SK-N-SH (cell line): ENCODE measurements at regions not wholly inside any gene's neighbourhood (a gene's known extent, or its start where the extent isn't known, plus 50 kb on each side); places are given as distances from the start of the nearest gene placed in this dataset.
"Not testable (repeated sequence)": the region's sequence is repeated elsewhere in the genome, so short reads cannot be mapped to it uniquely, and the experiment has no call there.

Experiments
- CTCF ChIA-PET: fragments of 300-600, 350-600 bp; formaldehyde crosslinking; extraction: SDS; loops from one replicate; lab custom pipeline; 2021; lab: Yijun Ruan, JAX
- POLR2A ChIA-PET: fragments of 350-600 bp; sonication (Branson Sonifier 250); formaldehyde crosslinking; extraction: SDS; loops from one replicate; lab custom pipeline; 2020; ENCODE audit warnings: antibody characterized with exemption, inconsistent platforms; lab: Yijun Ruan, JAX
- DNase-seq: peaks from one replicate; pipeline ENCODE4 v3.0.0; 2012
- H2AFZ ChIP-seq: fragments of 200-600 bp; sonication (generic); 2 replicates; pipeline ENCODE4 v1.8.1; 2016; ENCODE audit warnings: antibody characterized with exemption, mild to moderate bottlenecking, low read depth
- H3F3A ChIP-seq: fragments of 200-600 bp; sonication (generic); replicated peaks from 2 replicates; pipeline ENCODE3; 2016; ENCODE audit warnings: antibody characterized with exemption, mild to moderate bottlenecking; ENCODE audit not compliant: insufficient read depth
- H3K27ac ChIP-seq, 2 experiments: fragments of 200-500 bp in 1 of 2; fragments of 200-600 bp in 1 of 2; sonication (Bioruptor generic) in 1 of 2; sonication (generic), shearing (Covaris generic) in 1 of 2; 2 replicates each; pipeline versions ENCODE4 v1.5.1 to v1.6.1; 2014 to 2016; ENCODE audit warnings: low read depth in 2 of 2, inconsistent platforms in 1 of 2, low read length in 1 of 2, mild to moderate bottlenecking in 1 of 2, mixed read lengths in 1 of 2
- H3K27me3 ChIP-seq: fragments of 200-600 bp; sonication (generic), shearing (Covaris generic); 2 replicates; pipeline ENCODE4 v1.6.1; 2016; ENCODE audit warnings: mixed run types; ENCODE audit not compliant: insufficient read depth
- H3K36me3 ChIP-seq, 2 experiments: fragments of 200-500 bp in 1 of 2; fragments of 200-600 bp in 1 of 2; sonication (Bioruptor generic) in 1 of 2; sonication (generic) in 1 of 2; replicated peaks in 1 of 2; 2 replicates each; pipeline versions ENCODE3 to v1.5.1; 2014 to 2016; ENCODE audit warnings: low read length in 1 of 2, mild to moderate bottlenecking in 1 of 2; ENCODE audit not compliant: insufficient read depth in 2 of 2, control insufficient read depth in 1 of 2
- H3K4me1 ChIP-seq, 2 experiments: fragments of 200-500 bp in 1 of 2; fragments of 200-600 bp in 1 of 2; sonication (Bioruptor generic) in 1 of 2; sonication (generic), shearing (Covaris generic) in 1 of 2; 2 replicates each; pipeline versions ENCODE4 v1.5.1 to v1.6.1; 2014 to 2016; ENCODE audit warnings: low read depth in 1 of 2, low read length in 1 of 2, mixed run types in 1 of 2; ENCODE audit not compliant: insufficient read depth in 2 of 2, control insufficient read depth in 1 of 2
- H3K4me2 ChIP-seq: fragments of 200-600 bp; sonication (generic), shearing (Covaris generic); 2 replicates; pipeline ENCODE4 v1.6.1; 2017; ENCODE audit warnings: mixed run types
- H3K4me3 ChIP-seq, 2 experiments: fragments of 200-500 bp in 1 of 2; fragments of 200-600 bp in 1 of 2; sonication (Bioruptor generic) in 1 of 2; sonication (generic), shearing (Covaris generic) in 1 of 2; 2 replicates each; pipeline versions ENCODE4 v1.5.1 to v1.8.1; 2014 to 2016; ENCODE audit warnings: low read depth in 2 of 2, inconsistent platforms in 1 of 2, low read length in 1 of 2, mild to moderate bottlenecking in 1 of 2, mixed read lengths in 1 of 2, moderate library complexity in 1 of 2
- H3K79me2 ChIP-seq: fragments of 200-600 bp; sonication (generic); 2 replicates; pipeline ENCODE4 v1.8.1; 2017; ENCODE audit warnings: mild to moderate bottlenecking; ENCODE audit not compliant: insufficient read depth
- H3K9ac ChIP-seq: fragments of 200-600 bp; sonication (generic); 2 replicates; pipeline ENCODE4 v1.6.1; 2017; ENCODE audit warnings: mixed run types
- H3K9me2 ChIP-seq: fragments of 200-600 bp; sonication (generic); 2 replicates; pipeline ENCODE4 v1.6.1; 2017; ENCODE audit warnings: mixed run types
- H3K9me3 ChIP-seq: fragments of 200-600 bp; sonication (generic); 2 replicates; pipeline ENCODE4 v1.6.1; 2017; ENCODE audit warnings: mixed run types, mild to moderate bottlenecking, moderate library complexity
- H4K20me1 ChIP-seq: fragments of 200-600 bp; sonication (generic); 2 replicates; pipeline ENCODE4 v1.6.1; 2017; ENCODE audit warnings: mild to moderate bottlenecking, mixed run types; ENCODE audit not compliant: insufficient read depth
- CHD2 ChIP-seq: fragments of 150-350 bp; IDR thresholded peaks from 2 replicates; pipeline ENCODE4 v1.6.1; 2018; ENCODE audit warnings: low read length; ENCODE audit not compliant: partially characterized antibody
- CTCF ChIP-seq: fragments of 200-600 bp; sonication (generic); IDR thresholded peaks from 2 replicates; pipeline ENCODE4 v1.6.1; 2017; ENCODE audit warnings: antibody characterized with exemption, mild to moderate bottlenecking, moderate library complexity
- ELF1 ChIP-seq: IDR thresholded peaks from 2 replicates; pipeline ENCODE4 v1.4.0; 2012
- EZH2phosphoT487 ChIP-seq: fragments of 200-600 bp; sonication (generic); IDR thresholded peaks from 2 replicates; pipeline ENCODE4 v1.6.1; 2017; ENCODE audit warnings: low read depth, mixed run types, mild to moderate bottlenecking, antibody characterized with exemption, moderate library complexity, borderline replicate concordance
- GABPA ChIP-seq: IDR thresholded peaks from 2 replicates; pipeline ENCODE4 v1.4.0; 2012; ENCODE audit warnings: low read depth, mild to moderate bottlenecking
- GATA2 ChIP-seq: sonication (generic); formaldehyde crosslinking; IDR thresholded peaks from 2 replicates; pipeline ENCODE4 v1.5.0; 2020; ENCODE audit warnings: mild to moderate bottlenecking, missing genetic modification reagents
- MEF2A ChIP-seq: IDR thresholded peaks from 2 replicates; pipeline ENCODE4 v1.4.0; 2012; ENCODE audit warnings: low read depth, borderline replicate concordance
- NRF1 ChIP-seq: IDR thresholded peaks from 2 replicates; pipeline ENCODE4 v1.6.1; 2012; ENCODE audit warnings: low read depth, mild to moderate bottlenecking, low read length
- RAD21 ChIP-seq: IDR thresholded peaks from 2 replicates; pipeline ENCODE4 v1.6.1; 2012; ENCODE audit warnings: mild to moderate bottlenecking, low read length
- SMC3 ChIP-seq: IDR thresholded peaks from 2 replicates; pipeline ENCODE4 v1.6.1; 2012; ENCODE audit warnings: low read depth, low read length, improper control_type of control experiment
- TCF12 ChIP-seq: IDR thresholded peaks from 2 replicates; pipeline ENCODE4 v1.4.0; 2012
- USF1 ChIP-seq: IDR thresholded peaks from 2 replicates; pipeline ENCODE4 v1.4.0; 2012; ENCODE audit warnings: low read depth, borderline replicate concordance
- WGBS: methylation state at CpG from one replicate; pipeline ENCODE4 v1.1.6; 2017; ENCODE audit warnings: low lambda C conversion rate; 5-methylcytosine and 5-hydroxymethylcytosine counted together

GRCh38 chr5:36459176-36460135, 146.9 kb upstream of the SLC1A3 start:
- no peaks in the 10 kb centered on the region for H3F3A ChIP-seq
- no peak for DNase-seq
- H3K4me1 ChIP-seq, result no peaks in the 10 kb centered on the region
- no peaks in the 10 kb centered on the region for H3K9me2 ChIP-seq
- no peak overlapping the region for H2AFZ ChIP-seq
- H3K36me3 ChIP-seq, result no peaks in the 10 kb centered on the region
- under 1% methylated on average over 5 of the region's 5 CpGs for WGBS
- H3K9me3 ChIP-seq, result no peaks in the 10 kb centered on the region
- no peak overlapping the region for H3K27ac ChIP-seq
- no peak overlapping the region for H3K9ac ChIP-seq
- TF ChIP-seq MEF2A (no peak), RAD21 (no peak), USF1 (no peak), CHD2 (no peak), EZH2phosphoT487 (no peak), CTCF (peak; percentile 44), ELF1 (no peak), TCF12 (no peak)
- no peaks in the 10 kb centered on the region for H3K79me2 ChIP-seq
- H3K4me3 ChIP-seq, result peak overlapping the region in 1 of 2 experiments; percentile 11; a peak in 1 of 4 replicates
- POLR2A ChIA-PET, result no interaction called here
- CTCF ChIA-PET, result interaction anchor here (0.8 to 1.8 kb wide), 5 partner anchors 8 to 231 kb away, joined by 3 to 5 read pairs (median 3); no protein-coding TSS in a partner anchor
- no peaks in the 10 kb centered on the region for H4K20me1 ChIP-seq
- H3K27me3 ChIP-seq, result peaks cover 7% of the 10 kb centered on the region; the same call in 1 of the 2 replicates
- H3K4me2 ChIP-seq, result no peak overlapping the region

DNA sequence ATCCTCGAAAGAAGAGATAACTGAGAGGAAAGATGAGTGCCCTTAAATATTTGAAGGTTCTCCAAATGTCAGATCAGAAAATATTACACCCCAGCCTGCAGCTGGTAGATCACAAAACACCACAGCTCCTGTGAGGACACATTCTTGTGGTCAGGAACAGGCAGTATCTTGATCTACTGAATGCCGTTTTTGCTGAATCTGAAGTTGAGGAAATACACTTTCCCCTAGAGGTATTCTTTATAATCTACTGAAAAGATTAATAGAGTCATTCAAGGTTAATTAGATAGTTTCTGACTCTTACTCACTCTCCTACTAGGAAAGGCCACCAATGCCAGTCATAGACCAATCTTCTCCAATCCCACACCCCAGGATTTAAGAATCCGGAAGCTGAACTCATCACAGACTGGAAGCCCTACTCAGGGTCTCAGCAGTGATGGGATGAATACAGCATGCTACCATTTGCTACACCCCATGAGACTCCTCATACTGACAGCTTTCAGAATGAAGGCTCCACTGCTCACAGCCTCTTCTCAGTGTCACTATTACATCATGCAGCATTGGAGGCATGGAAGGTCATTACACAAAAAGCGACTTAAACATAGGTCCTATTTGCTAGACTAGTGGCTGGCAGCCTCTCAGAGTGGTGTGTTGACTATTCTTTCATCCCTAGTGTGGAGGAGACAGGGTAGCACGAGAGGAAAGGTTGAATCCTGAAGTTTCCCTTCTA, 143.9 kb upstream of the SLC1A3 start:
- Histone ChIP-seq H2AFZ (no peak overlapping the region), H3K4me1 (no peaks in the 10 kb centered on the region), H3K9me3 (no peaks in the 10 kb centered on the region), H3K9me2 (no peaks in the 10 kb centered on the region), H3F3A (no peaks in the 10 kb centered on the region), H3K79me2 (no peaks in the 10 kb centered on the region), H3K4me3 (no peak overlapping the region), H3K27ac (no peak overlapping the region), H3K4me2 (no peak overlapping the region), H3K36me3 (no peaks in the 10 kb centered on the region), H3K9ac (no peak overlapping the region), H3K27me3 (peaks cover 7% of the 10 kb centered on the region; the same call in 1 of the 2 replicates), H4K20me1 (no peaks in the 10 kb centered on the region)
- DNase-seq, result no peak
- TF ChIP-seq SMC3 (no peak), CHD2 (no peak), GATA2 (CRISPR knock-in tag) (no peak), NRF1 (no peak), GABPA (no peak)
- ChIA-PET CTCF (no interaction called here), POLR2A (no interaction called here)
- 1% methylated on average over 5 of the region's 5 CpGs for WGBS

- H3K9me2 ChIP-seq, H3K27ac ChIP-seq, H3K9ac ChIP-seq, H3K9me3 ChIP-seq, CTCF ChIA-PET, H3K4me2 ChIP-seq, H3K4me1 ChIP-seq, H3F3A ChIP-seq, H3K79me2 ChIP-seq, DNase-seq, H2AFZ ChIP-seq, H3K27me3 ChIP-seq, POLR2A ChIA-PET, H4K20me1 ChIP-seq, H3K4me3 ChIP-seq, H3K36me3 ChIP-seq: not testable (repeated sequence)
- WGBS, result 3% methylated on average over 2 of the region's 2 CpGs
These were observed 130.5 kb upstream of the SLC1A3 start for GRCh38 chr5:36475942-36476341.
